A549 (cell line): ENCODE measurements at regions not wholly inside any gene's neighbourhood (a gene's known extent, or its start where the extent isn't known, plus 50 kb on each side); places are given as distances from the start of the nearest gene placed in this dataset.

Experiments
- ATAC-seq, 2 experiments: fragments of 200-7000 bp in 1 of 2; fragments of >200 bp in 1 of 2; cut with Nextera tagmentation in 1 of 2; cut with Tn5 transposase in 1 of 2; 3 replicates each; pipeline versions ENCODE4 v1.8.0 to v1.9.1; 2018 to 2020; ENCODE audit warnings: mild to moderate bottlenecking in 1 of 2, moderate library complexity in 1 of 2
- CTCF ChIA-PET: fragments of 300-600 bp; sonication (Branson Sonifier 250); formaldehyde crosslinking; extraction: SDS; loops from one replicate; lab custom pipeline; 2021; ENCODE audit warnings: antibody characterized with exemption, inconsistent platforms; lab: Yijun Ruan, JAX
- POLR2A ChIA-PET: fragments of 350-600 bp; formaldehyde crosslinking; extraction: SDS; loops from one replicate; lab custom pipeline; 2021; ENCODE audit warnings: antibody characterized with exemption, inconsistent platforms; lab: Yijun Ruan, JAX
- DNase-seq, 2 experiments: peaks; one replicate each; pipeline versions ENCODE4 v3.0.0 to v3.0.0-alpha.2; 2011 to 2016; ENCODE audit warnings: low read depth in 1 of 2, low spot score in 1 of 2
- FAIRE-seq: peaks from 2 replicates; lab custom pipeline; 2011; peaks lifted over from hg19 to GRCh38; lab: Jason Lieb, UNC
- H3K27ac ChIP-seq, 2 experiments: fragments of >200 bp; sonication (Bioruptor Twin); formaldehyde crosslinking; 3 replicates each; pipeline ENCODE4 v1.5.1; 2016 to 2017
- H3K4me1 ChIP-seq: fragments of >200 bp; sonication (Bioruptor Twin); formaldehyde crosslinking; 3 replicates; pipeline ENCODE4 v1.6.1; 2016
- H3K4me2 ChIP-seq: fragments of >200 bp; sonication (Bioruptor Twin); formaldehyde crosslinking; 3 replicates; pipeline ENCODE4 v1.6.1; 2016
- H3K4me3 ChIP-seq: fragments of >200 bp; sonication (Bioruptor Twin); formaldehyde crosslinking; 3 replicates; pipeline ENCODE4 v1.5.1; 2016
- H3K9me3 ChIP-seq: fragments of >200 bp; sonication (Bioruptor Twin); formaldehyde crosslinking; 3 replicates; pipeline ENCODE4 v1.6.1; 2016
- BHLHE40 ChIP-seq: IDR thresholded peaks from 2 replicates; pipeline ENCODE4 v1.6.1; 2012; ENCODE audit warnings: low read depth, low read length, inconsistent platforms
- ESRRA ChIP-seq: fragments of 150-350 bp; IDR thresholded peaks from 2 replicates; pipeline ENCODE4 v1.6.1; 2014; ENCODE audit warnings: mild to moderate bottlenecking, low read length, borderline replicate concordance
- FOSL2 ChIP-seq, 2 experiments: fragments of 450-650 bp in 1 of 2; fragments of >200 bp in 1 of 2; sonication (Bioruptor Twin) in 1 of 2; formaldehyde crosslinking; IDR thresholded peaks; 2 replicates each; pipeline versions ENCODE4 v1.5.0 to v1.6.1; 2016 to 2020; ENCODE audit warnings: mild to moderate bottlenecking in 1 of 2, moderate library complexity in 1 of 2
- RAD21 ChIP-seq, 2 experiments: fragments of >200 bp in 1 of 2; sonication (Bioruptor Twin) in 1 of 2; formaldehyde crosslinking in 1 of 2; IDR thresholded peaks in 1 of 2; conservative IDR thresholded peaks in 1 of 2; 2 replicates in 1 of 2; 3 replicates in 1 of 2; pipeline ENCODE4 v1.6.1; 2012 to 2018; ENCODE audit warnings: inconsistent platforms in 1 of 2
- TFCP2L1 ChIP-seq: fragments of 250-450 bp; sonication (Bioruptor Pico); IDR thresholded peaks from 2 replicates; pipeline ENCODE4 v1.5.0; 2021; ENCODE audit warnings: mild to moderate bottlenecking
- ZNF302 ChIP-seq: fragments of 250-450 bp; sonication (Bioruptor Pico); IDR thresholded peaks from 2 replicates; pipeline ENCODE4 v1.9.0; 2021; ENCODE audit warnings: inconsistent platforms, mild to moderate bottlenecking, moderate library complexity
- ZSCAN20 ChIP-seq: fragments of 250-450 bp; sonication (Bioruptor Pico); IDR thresholded peaks from 2 replicates; pipeline ENCODE4 v1.8.0; 2022; ENCODE audit warnings: mild to moderate bottlenecking, moderate library complexity
- WGBS: methylation state at CpG from one replicate; pipeline ENCODE4 v1.1.6; 2017; ENCODE audit errors: missing lambda C conversion rate; 5-methylcytosine and 5-hydroxymethylcytosine counted together
- TF ChIP-seq, protein P1 (sequence below): IDR thresholded peaks from 2 replicates; pipeline ENCODE4 v1.6.1; 2012; ENCODE audit warnings: low read depth, borderline replicate concordance
- TF ChIP-seq, protein P2 (sequence below): fragments of 450-650 bp; IDR thresholded peaks from 2 replicates; pipeline ENCODE4 v1.6.1; 2014; ENCODE audit warnings: antibody characterized with exemption
- TF ChIP-seq, protein P3 (sequence below): fragments of 150-350 bp; IDR thresholded peaks from 2 replicates; pipeline ENCODE4 v1.6.1; 2014; ENCODE audit warnings: low read depth, mild to moderate bottlenecking, low read length

DNA sequence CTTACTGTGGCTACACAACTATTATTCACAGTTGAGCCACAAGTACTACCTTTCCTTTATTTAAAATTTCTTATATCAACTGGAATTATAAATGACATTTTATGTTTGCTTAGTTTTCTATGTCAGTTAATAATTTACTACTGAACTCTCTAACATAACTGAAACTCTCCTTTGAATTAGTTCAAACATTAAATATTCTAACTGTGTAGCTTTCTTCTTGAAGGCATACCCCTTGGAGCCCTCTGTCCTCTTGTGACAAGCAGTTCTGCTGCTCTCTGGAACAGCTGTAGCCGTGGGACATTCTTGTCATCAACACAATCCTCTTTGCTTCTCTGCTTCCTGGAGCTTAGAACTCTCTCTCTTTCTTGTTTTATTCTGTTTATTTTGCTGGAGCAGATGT, 244.8 kb downstream of the NHLRC3 start:
- TF ChIP-seq, protein P1, sequence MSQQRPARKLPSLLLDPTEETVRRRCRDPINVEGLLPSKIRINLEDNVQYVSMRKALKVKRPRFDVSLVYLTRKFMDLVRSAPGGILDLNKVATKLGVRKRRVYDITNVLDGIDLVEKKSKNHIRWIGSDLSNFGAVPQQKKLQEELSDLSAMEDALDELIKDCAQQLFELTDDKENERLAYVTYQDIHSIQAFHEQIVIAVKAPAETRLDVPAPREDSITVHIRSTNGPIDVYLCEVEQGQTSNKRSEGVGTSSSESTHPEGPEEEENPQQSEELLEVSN, result no peak
- TF ChIP-seq ZNF302 (CRISPR knock-in tag) (no peak), ESRRA (no peak), RAD21 (conservative IDR thresholded peaks at IDR 0.05 in 1 of 2, IDR thresholded peaks at IDR 0.05 in 1 of 2) (no peak), ZSCAN20 (CRISPR knock-in tag) (no peak)
- TF ChIP-seq, protein P2, sequence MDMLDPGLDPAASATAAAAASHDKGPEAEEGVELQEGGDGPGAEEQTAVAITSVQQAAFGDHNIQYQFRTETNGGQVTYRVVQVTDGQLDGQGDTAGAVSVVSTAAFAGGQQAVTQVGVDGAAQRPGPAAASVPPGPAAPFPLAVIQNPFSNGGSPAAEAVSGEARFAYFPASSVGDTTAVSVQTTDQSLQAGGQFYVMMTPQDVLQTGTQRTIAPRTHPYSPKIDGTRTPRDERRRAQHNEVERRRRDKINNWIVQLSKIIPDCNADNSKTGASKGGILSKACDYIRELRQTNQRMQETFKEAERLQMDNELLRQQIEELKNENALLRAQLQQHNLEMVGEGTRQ, result no peak
- CTCF ChIA-PET, result interaction anchor here (0.8 kb wide), 1 partner anchor 29 kb away, joined by 3 read pairs; no protein-coding TSS in a partner anchor
- peak overlapping the region; percentile 29 for H3K4me2 ChIP-seq
- POLR2A ChIA-PET, result no interaction called here
- ATAC-seq (no peak), FAIRE-seq (no peak), DNase-seq (no peak)
- no peak overlapping the region for H3K27ac ChIP-seq
- H3K4me3 ChIP-seq, result no peak overlapping the region
- WGBS, result 0% methylated on average over 1 of the region's 1 CpG
- H3K4me1 ChIP-seq, result peaks cover 13% of the 10 kb centered on the region; the same call in 2 of the 3 replicates
- no peaks in the 10 kb centered on the region for H3K9me3 ChIP-seq

DNA sequence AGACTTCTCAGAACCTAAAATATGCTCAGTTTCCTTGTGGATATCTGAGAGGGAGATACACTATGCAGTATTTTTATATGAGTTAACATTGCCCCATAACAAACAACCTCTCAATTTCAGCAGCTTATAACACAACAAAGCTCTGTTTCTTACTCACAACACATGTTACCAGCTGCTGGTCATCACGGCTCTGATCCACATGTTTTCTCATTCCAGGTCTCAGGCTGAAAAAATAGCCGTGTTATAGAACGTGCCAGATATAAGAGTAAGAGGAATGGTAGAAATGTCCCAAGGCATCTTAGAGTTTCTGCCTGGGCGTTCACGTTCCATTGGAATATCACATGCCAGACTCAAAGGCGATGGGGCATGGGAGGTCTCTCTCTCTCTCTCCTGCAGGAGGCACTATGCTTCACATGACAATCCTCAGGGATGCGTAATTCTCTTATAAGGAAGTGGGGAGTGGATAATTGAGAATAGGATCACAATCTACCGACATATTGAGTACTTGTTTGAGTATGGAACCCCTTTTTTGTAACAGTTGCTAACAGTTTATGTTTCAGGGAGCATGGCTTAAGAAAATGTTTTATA, 246.6 kb downstream of the NHLRC3 start:
- TF ChIP-seq TFCP2L1 (no peak), BHLHE40 (no peak), FOSL2 (IDR thresholded peaks at IDR 0.05) (no peak), FOSL2 (CRISPR knock-in tag; IDR thresholded peaks at IDR 0.05) (no peak)
- TF ChIP-seq, protein P3, sequence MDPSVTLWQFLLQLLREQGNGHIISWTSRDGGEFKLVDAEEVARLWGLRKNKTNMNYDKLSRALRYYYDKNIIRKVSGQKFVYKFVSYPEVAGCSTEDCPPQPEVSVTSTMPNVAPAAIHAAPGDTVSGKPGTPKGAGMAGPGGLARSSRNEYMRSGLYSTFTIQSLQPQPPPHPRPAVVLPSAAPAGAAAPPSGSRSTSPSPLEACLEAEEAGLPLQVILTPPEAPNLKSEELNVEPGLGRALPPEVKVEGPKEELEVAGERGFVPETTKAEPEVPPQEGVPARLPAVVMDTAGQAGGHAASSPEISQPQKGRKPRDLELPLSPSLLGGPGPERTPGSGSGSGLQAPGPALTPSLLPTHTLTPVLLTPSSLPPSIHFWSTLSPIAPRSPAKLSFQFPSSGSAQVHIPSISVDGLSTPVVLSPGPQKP, result no peak
- no peak overlapping the region for H3K4me2 ChIP-seq
- peaks cover 13% of the 10 kb centered on the region; the same call in 2 of the 3 replicates for H3K4me1 ChIP-seq
- ATAC-seq (no peak), FAIRE-seq (no peak), DNase-seq (no peak)
- ChIA-PET POLR2A (no interaction called here), CTCF (no interaction called here)
- WGBS, result 62% methylated on average over 8 of the region's 8 CpGs
- H3K9me3 ChIP-seq, result no peaks in the 10 kb centered on the region
- no peak overlapping the region for H3K27ac ChIP-seq
- H3K4me3 ChIP-seq, result no peak overlapping the region
